ENCODE measurements at regions not wholly inside any gene's neighbourhood (a gene's known extent, or its start where the extent isn't known, plus 50 kb on each side); places are given as distances from the start of the nearest gene placed in this dataset.

- no peak for TF ChIP-seq CTCF (IDR thresholded peaks at IDR 0.05; ENCODE audit: low read length, missing control alignments)
Measured at GRCh38 chr1:209302779-209303568, 280.5 kb upstream of the CAMK1G start.

DNA sequence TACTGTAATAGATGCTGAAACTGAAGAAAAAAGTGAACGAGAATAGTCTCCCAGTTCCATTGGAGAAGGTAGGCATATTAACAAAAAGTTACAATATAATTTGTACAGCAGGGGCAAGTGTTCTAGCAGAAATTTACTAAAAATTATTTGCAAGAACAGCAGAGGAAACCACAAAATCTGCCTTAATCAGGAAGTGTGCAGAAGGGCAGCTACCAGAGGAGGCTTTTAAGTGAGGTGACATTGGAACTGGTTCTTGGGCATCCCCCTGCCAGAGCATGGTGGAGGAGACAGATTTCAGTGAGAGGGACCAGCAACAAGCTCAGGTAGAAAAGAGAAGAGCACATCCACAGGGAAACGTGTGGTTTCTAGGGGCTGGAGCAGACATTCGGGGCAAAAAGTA, 279.3 kb upstream of the CAMK1G start:
- no peak overlapping the region for H3K4me3 ChIP-seq (replicated peaks; ENCODE audit: low read depth, low read length)
- TF ChIP-seq CTCF (IDR thresholded peaks at IDR 0.05; ENCODE audit: low read length, missing control alignments): no peak
- no peak for DNase-seq (ENCODE audit: low read depth)

More at GRCh38 chr1:209302779-209303568, 280.5 kb upstream of the CAMK1G start:
- no peak overlapping the region for H3K4me3 ChIP-seq (replicated peaks; ENCODE audit: low read depth, low read length)
- no peak for DNase-seq (ENCODE audit: low read depth)

DNA sequence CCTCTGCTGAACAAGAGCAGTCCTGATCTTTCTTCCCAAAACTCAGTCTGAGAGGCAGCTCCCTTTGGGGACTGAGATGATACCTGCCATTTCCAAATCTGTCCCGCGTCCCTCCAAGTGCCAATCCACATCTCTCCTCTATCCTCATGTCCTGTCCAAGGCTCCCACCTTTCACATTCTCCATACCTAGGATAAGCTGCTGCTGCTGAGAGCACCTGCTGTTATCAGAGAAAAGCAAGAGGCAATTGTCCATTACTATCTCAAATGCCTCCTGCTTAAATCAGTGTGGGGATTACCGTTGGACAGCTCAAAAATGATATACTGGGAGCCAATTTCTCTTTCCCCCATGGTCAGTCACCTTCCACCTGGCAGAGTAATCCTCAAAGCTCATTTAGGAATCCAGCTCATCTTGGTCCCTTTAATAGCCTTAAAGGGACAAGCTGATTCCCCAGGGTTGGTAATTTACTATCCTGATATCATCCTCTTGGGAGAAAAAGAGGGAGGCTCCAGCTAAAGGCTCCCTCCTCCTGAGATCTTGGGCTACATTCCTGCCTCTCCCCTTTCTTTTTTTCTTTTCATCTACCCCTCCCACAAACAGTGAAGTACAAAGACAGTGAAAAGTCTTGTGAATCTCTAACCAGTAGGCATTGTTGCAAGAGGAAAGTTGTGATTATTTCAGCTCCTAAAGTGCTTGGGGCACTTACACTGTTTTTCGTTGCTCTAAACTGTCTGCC, 278.1 kb upstream of the CAMK1G start:
- no peak for DNase-seq (ENCODE audit: low read depth)
- no peak for TF ChIP-seq CTCF (IDR thresholded peaks at IDR 0.05; ENCODE audit: low read length, missing control alignments)
- H3K4me3 ChIP-seq (replicated peaks; ENCODE audit: low read depth, low read length): no peak overlapping the region

DNA sequence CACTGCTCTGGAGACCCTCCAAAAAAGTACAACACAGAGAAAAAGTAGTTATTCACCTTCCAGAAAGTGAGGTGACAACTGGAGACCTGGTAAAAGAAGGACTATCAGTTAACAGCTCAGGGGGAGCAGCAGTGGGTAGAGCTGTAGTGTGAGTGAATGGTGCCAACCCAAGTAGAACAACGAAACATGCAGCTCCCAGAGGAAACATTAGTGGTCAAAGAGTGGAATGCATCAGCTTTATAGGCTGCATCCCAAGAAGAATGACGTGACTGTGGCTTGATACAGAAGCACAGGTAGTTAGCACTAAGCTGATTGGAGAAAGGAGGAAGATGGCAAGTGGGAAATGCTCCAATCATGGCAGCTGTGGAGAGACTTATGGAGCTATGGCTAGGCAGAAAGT, 275.7 kb upstream of the CAMK1G start:
- H3K4me3 ChIP-seq (replicated peaks; ENCODE audit: low read depth, low read length): no peak overlapping the region
- DNase-seq (ENCODE audit: low read depth): no peak
- TF ChIP-seq CTCF (IDR thresholded peaks at IDR 0.05; ENCODE audit: low read length, missing control alignments): no peak

GRCh38 chr1:209309198-209309597, 274.3 kb upstream of the CAMK1G start:
- no peak for TF ChIP-seq CTCF (IDR thresholded peaks at IDR 0.05; ENCODE audit: low read length, missing control alignments)
- no peak for DNase-seq (ENCODE audit: low read depth)
- no peak overlapping the region for H3K4me3 ChIP-seq (replicated peaks; ENCODE audit: low read depth, low read length)

DNA sequence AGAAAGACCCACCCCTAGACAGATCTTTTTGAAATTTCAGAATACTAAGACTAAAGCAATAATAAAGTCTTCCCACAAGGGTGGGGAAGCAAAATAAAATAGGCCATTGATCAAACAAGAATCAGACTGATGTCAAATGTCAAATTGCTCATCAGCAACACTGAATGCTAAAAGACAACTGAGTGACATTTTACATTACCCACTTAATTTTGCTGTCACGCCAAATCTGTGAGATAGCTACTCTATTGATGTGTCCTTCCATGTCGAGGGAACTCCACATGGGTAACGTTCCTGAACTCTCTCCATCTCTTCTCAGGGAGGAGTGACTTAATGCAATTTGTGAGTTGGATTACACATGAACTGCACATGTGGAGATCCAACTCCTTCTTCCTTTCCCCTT, 271.7 kb upstream of the CAMK1G start:
- DNase-seq (ENCODE audit: low read depth): no peak
- no peak overlapping the region for H3K4me3 ChIP-seq (replicated peaks; ENCODE audit: low read depth, low read length)
- TF ChIP-seq CTCF (IDR thresholded peaks at IDR 0.05; ENCODE audit: low read length, missing control alignments): no peak

Data from fibroblast of pulmonary artery (primary cell).